K562 (cell line): ENCODE measurements at regions not wholly inside any gene's neighbourhood (a gene's known extent, or its start where the extent isn't known, plus 50 kb on each side); places are given as distances from the start of the nearest gene placed in this dataset.

Experiments used
- ATAC-seq: fragments of 200-7000 bp; cut with Tn5 transposase; 3 replicates; pipeline ENCODE4 v1.9.1; 2020; ENCODE audit warnings: moderate library complexity
- BruUV-seq: library from RNA; stranded (reverse); fragments of 400-500 nt; replicated peaks from 2 replicates; lab custom pipeline; 2021; lab: Mats Ljungman, UMichigan
- CTCF ChIA-PET: fragments of 300-600 bp; formaldehyde crosslinking; extraction: SDS; loops from one replicate; lab custom pipeline; 2021; ENCODE audit warnings: low intra/inter-chr PET ratio; lab: Yijun Ruan, JAX
- POLR2A ChIA-PET: fragments of 300-600, 350-650 bp; sonication (Branson Sonifier 250); formaldehyde crosslinking; extraction: SDS; loops from one replicate; lab custom pipeline; 2021; ENCODE audit warnings: antibody characterized with exemption, inconsistent platforms; lab: Yijun Ruan, JAX
- DNase-seq, 4 experiments: peaks; one replicate each; pipeline versions ENCODE4 v3.0.0 to v3.0.0-alpha.2; 2011 to 2018; ENCODE audit warnings: low spot score in 3 of 4, mixed read lengths in 3 of 4; ENCODE audit errors: extremely low read depth in 1 of 4
- FAIRE-seq: peaks from 2 replicates; lab custom pipeline; 2011; peaks lifted over from hg19 to GRCh38; lab: Jason Lieb, UNC
- H2AFZ ChIP-seq: 2 replicates; pipeline ENCODE4 v1.6.0; 2011; ENCODE audit warnings: low read depth, low read length, control low read depth, inconsistent platforms
- H3K27ac ChIP-seq: fragments of 200-600 bp; 3 replicates; pipeline ENCODE4 v1.8.0; 2011; ENCODE audit warnings: low read depth, mild to moderate bottlenecking, control low read depth, inconsistent platforms, low read length, moderate library complexity, mixed read lengths; ENCODE audit errors: extremely low read depth
- H3K27me3 ChIP-seq, 2 experiments: fragments of 300-600 bp in 1 of 2; 2 replicates in 1 of 2; 3 replicates in 1 of 2; pipeline versions ENCODE4 v1.6.0 to v1.8.0; 2011; ENCODE audit warnings: inconsistent platforms in 2 of 2, low read length in 2 of 2, mild to moderate bottlenecking in 1 of 2, mixed read lengths in 1 of 2, moderate library complexity in 1 of 2; ENCODE audit not compliant: control insufficient read depth in 2 of 2, insufficient read depth in 2 of 2
- H3K36me3 ChIP-seq: fragments of 300-600 bp; 3 replicates; pipeline ENCODE4 v1.8.0; 2011; ENCODE audit warnings: mild to moderate bottlenecking, low read length, inconsistent platforms; ENCODE audit not compliant: control insufficient read depth, insufficient read depth
- H3K4me1 ChIP-seq, 2 experiments: fragments of 200-600 bp in 1 of 2; replicated peaks in 1 of 2; 2 replicates in 1 of 2; 3 replicates in 1 of 2; pipeline versions ENCODE4 v1.5.1 to v1.8.0; 2011; ENCODE audit warnings: inconsistent platforms in 2 of 2, low read length in 2 of 2, mild to moderate bottlenecking in 1 of 2, mixed read lengths in 1 of 2, moderate library complexity in 1 of 2; ENCODE audit not compliant: control insufficient read depth in 2 of 2, insufficient read depth in 2 of 2
- H3K4me2 ChIP-seq: 2 replicates; pipeline ENCODE4 v1.6.1; 2011; ENCODE audit warnings: low read length, control low read depth, inconsistent platforms, mixed read lengths; ENCODE audit not compliant: insufficient read depth
- H3K4me3 ChIP-seq: fragments of 200-600 bp; sonication (generic), shearing (Covaris generic); 2 replicates; pipeline ENCODE4 v1.5.1; 2016; ENCODE audit warnings: control low read depth, inconsistent platforms
- H3K79me2 ChIP-seq: fragments of 200-600 bp; 3 replicates; pipeline ENCODE4 v1.8.0; 2011; ENCODE audit warnings: low read length, inconsistent platforms; ENCODE audit not compliant: control insufficient read depth, insufficient read depth
- H3K9ac ChIP-seq, 2 experiments: 2 replicates each; pipeline versions ENCODE4 v1.6.0 to v1.6.1; 2011; ENCODE audit warnings: low read depth in 2 of 2, low read length in 2 of 2, control low read depth in 1 of 2, inconsistent platforms in 1 of 2, mild to moderate bottlenecking in 1 of 2, mixed read lengths in 1 of 2; ENCODE audit not compliant: insufficient read depth in 1 of 2
- H3K9me1 ChIP-seq: one replicate; pipeline ENCODE4 v1.6.0; 2011; ENCODE audit warnings: inconsistent platforms, mild to moderate bottlenecking, low read length, moderate library complexity; ENCODE audit not compliant: control insufficient read depth, insufficient read depth
- H3K9me3 ChIP-seq: replicated peaks from 2 replicates; pipeline ENCODE4 v1.5.1; 2011; ENCODE audit warnings: low read depth, low read length, inconsistent platforms; ENCODE audit not compliant: control insufficient read depth, insufficient read depth
- H4K20me1 ChIP-seq: replicated peaks from 2 replicates; pipeline ENCODE4 v1.6.1; 2011; ENCODE audit warnings: low read length, inconsistent platforms, mixed read lengths; ENCODE audit not compliant: control insufficient read depth, insufficient read depth
- COPS2 ChIP-seq: fragments of 450-650 bp; conservative IDR thresholded peaks from 2 replicates; pipeline ENCODE4 v1.6.1; 2016; ENCODE audit warnings: mild to moderate bottlenecking, moderate library complexity
- CREB5 ChIP-seq: fragments of 250-450 bp; sonication (Bioruptor Pico); IDR thresholded peaks from 2 replicates; pipeline ENCODE4 v1.5.0; 2020; ENCODE audit warnings: mild to moderate bottlenecking
- DPF2 ChIP-seq: fragments of 450-650 bp; IDR thresholded peaks from 2 replicates; pipeline ENCODE4 v1.6.1; 2016
- ELK1 ChIP-seq: sonication (generic); formaldehyde crosslinking; IDR thresholded peaks from 2 replicates; pipeline ENCODE4 v1.8.1; 2022; ENCODE audit warnings: missing genetic modification reagents
- GTF3C2 ChIP-seq: IDR thresholded peaks from 3 replicates; pipeline ENCODE4 v1.6.1; 2011; ENCODE audit warnings: borderline replicate concordance, mild to moderate bottlenecking, moderate library complexity; ENCODE audit not compliant: insufficient read length; ENCODE audit errors: extremely low read depth
- HMG20A ChIP-seq: fragments of 450-650 bp; formaldehyde crosslinking; conservative IDR thresholded peaks from 2 replicates; pipeline ENCODE4 v1.4.0; 2020; ENCODE audit warnings: mild to moderate bottlenecking, mixed read lengths
- MBD2 ChIP-seq: sonication (generic); IDR thresholded peaks from 2 replicates; pipeline ENCODE4 v1.6.1; 2016; ENCODE audit warnings: low read depth, borderline replicate concordance
- MYC ChIP-seq, 2 experiments: fragments of 250-450 bp in 1 of 2; sonication (Bioruptor Pico) in 1 of 2; IDR thresholded peaks; 2 replicates each; pipeline versions ENCODE4 v1.5.1 to v1.6.1; 2012 to 2021; ENCODE audit warnings: low read depth in 2 of 2, borderline replicate concordance in 1 of 2, improper control_type of control experiment in 1 of 2, low read length in 1 of 2, mild to moderate bottlenecking in 1 of 2, moderate library complexity in 1 of 2
- RBBP5 ChIP-seq: fragments of 200-600 bp; sonication (generic); IDR thresholded peaks from 2 replicates; pipeline ENCODE4 v1.6.1; 2012; ENCODE audit warnings: borderline replicate concordance, mild to moderate bottlenecking, low read length, control low read depth, inconsistent platforms; ENCODE audit not compliant: insufficient read depth, poor library complexity, severe bottlenecking
- SMARCB1 ChIP-seq: IDR thresholded peaks from 2 replicates; pipeline ENCODE4 v1.6.1; 2011; ENCODE audit warnings: improper control_type of control experiment, low read depth; ENCODE audit not compliant: insufficient read length
- SNIP1 ChIP-seq: fragments of 450-650 bp; IDR thresholded peaks from 2 replicates; pipeline ENCODE4 v1.7.1; 2017; ENCODE audit warnings: low read depth, mild to moderate bottlenecking
- ZBTB9 ChIP-seq: fragments of 450-650 bp; formaldehyde crosslinking; IDR thresholded peaks from 2 replicates; pipeline ENCODE4 v1.4.0; 2020; ENCODE audit warnings: mild to moderate bottlenecking, moderate library complexity
- ZNF507 ChIP-seq: conservative IDR thresholded peaks from 2 replicates; pipeline ENCODE4 v1.6.1; 2017; ENCODE audit warnings: missing genetic modification characterization, missing compliant biosample characterization
- ZNF668 ChIP-seq: fragments of 250-450 bp; sonication (Bioruptor Pico); IDR thresholded peaks from 2 replicates; pipeline ENCODE4 v1.8.0; 2022; ENCODE audit warnings: mild to moderate bottlenecking, inconsistent platforms
- WGBS: fragments of 100-300 bp; shearing (Covaris generic); methylation state at CpG from one replicate; pipeline ENCODE4 v1.1.6; 2016; ENCODE audit warnings: low coverage, mixed read lengths; ENCODE audit not compliant: insufficient coverage; ENCODE audit errors: missing lambda C conversion rate; 5-methylcytosine and 5-hydroxymethylcytosine counted together
- in situ Hi-C: fragments of 300-500 bp; cut with MboI; formaldehyde crosslinking; loops from 4 replicates; pipeline ENCODE4 v1.15.0; 2018; ENCODE audit warnings: inconsistent platforms, mixed read lengths
- intact Hi-C: fragments of 100-400 bp; cut with micrococcal nuclease; formaldehyde crosslinking; loops from 2 replicates; pipeline ENCODE4 v1.14.2; 2022

GRCh38 chr6:167659046-167659445, 167.7 kb upstream of the AFDN start:
- Histone ChIP-seq H3K27ac (no peak overlapping the region), H2AFZ (no peak overlapping the region), H3K4me2 (no peak overlapping the region), H3K4me3 (no peak overlapping the region), H3K9me1 (no peaks in the 10 kb centered on the region), H3K9me3 (no peaks in the 10 kb centered on the region), H4K20me1 (no peaks in the 10 kb centered on the region), H3K79me2 (no peaks in the 10 kb centered on the region), H3K9ac (no peak overlapping the region), H3K36me3 (no peaks in the 10 kb centered on the region), H3K4me1 (no peaks in the 10 kb centered on the region; a peak in 1 of 5 replicates), H3K27me3 (peaks cover 19 to 39% of the 10 kb centered on the region in 2 experiments)
- intact Hi-C loops: no loop called here
- in situ Hi-C loops: no loop called here
- DNase-seq (no peak), FAIRE-seq (no peak), ATAC-seq (no peak)
- POLR2A ChIA-PET: no interaction called here
- 0% methylated on average over 4 of the region's 4 CpGs for WGBS
- CTCF ChIA-PET: no interaction called here
- BruUV-seq: no TSS peak
- TF ChIP-seq SNIP1: no peak
- no peak for TF ChIP-seq GTF3C2
- no peak for TF ChIP-seq MBD2
- no peak for TF ChIP-seq DPF2
- no peak for TF ChIP-seq COPS2
- no peak for TF ChIP-seq SMARCB1
- no peak for TF ChIP-seq HMG20A (CRISPR knock-in tag)
- TF ChIP-seq CREB5 (CRISPR knock-in tag): no peak
- no peak for TF ChIP-seq ZNF507
- TF ChIP-seq ZBTB9 (CRISPR knock-in tag): no peak
- no peak for TF ChIP-seq ZNF668 (CRISPR knock-in tag)
- no peak for TF ChIP-seq MYC (IDR thresholded peaks at IDR 0.05; ENCODE audit: low read depth, low read length)
- no peak for TF ChIP-seq MYC (CRISPR knock-in tag; IDR thresholded peaks at IDR 0.05; ENCODE audit: borderline replicate concordance, low read depth)
- no peak for TF ChIP-seq ELK1
- TF ChIP-seq RBBP5: no peak
